GM12872 (cell line): ENCODE measurements at regions not wholly inside any gene's neighbourhood (a gene's known extent, or its start where the extent isn't known, plus 50 kb on each side); places are given as distances from the start of the nearest gene placed in this dataset.
A peak's percentile ranks its signal among the peaks of the same experiment; 100 is the strongest.

Experiments used
- CTCF ChIP-seq: IDR thresholded peaks from 3 replicates; pipeline ENCODE4 v1.5.1; 2011; ENCODE audit warnings: low read depth, mild to moderate bottlenecking, low read length, moderate library complexity; ENCODE audit not compliant: insufficient read depth

- TF ChIP-seq CTCF = no peak
These were observed 300.4 kb downstream of the CENPW start for GRCh38 chr6:126640356-126640755.

- no peak for TF ChIP-seq CTCF
These were observed 301.0 kb downstream of the CENPW start for GRCh38 chr6:126640921-126641320.

GRCh38 chr6:126641641-126642040 is 301.7 kb downstream of the CENPW start:
- no peak for TF ChIP-seq CTCF

GRCh38 chr6:126643352-126643751 is 303.4 kb downstream of the CENPW start:
- TF ChIP-seq CTCF = no peak

- TF ChIP-seq CTCF = no peak
These were observed 311.0 kb downstream of the CENPW start for GRCh38 chr6:126650931-126651330.

- TF ChIP-seq CTCF = peak; percentile 37; the same call in 1 of the 3 replicates
These were observed 317.8 kb downstream of the CENPW start for GRCh38 chr6:126657561-126658175.

- no peak for TF ChIP-seq CTCF
These were observed 320.5 kb downstream of the CENPW start for GRCh38 chr6:126660376-126660775.
